Gastroesophageal sphincter (tissue), 4 donors: ENCODE measurements at regions not wholly inside any gene's neighbourhood (a gene's known extent, or its start where the extent isn't known, plus 50 kb on each side); places are given as distances from the start of the nearest gene placed in this dataset.

ENCODE experiments used
- ATAC-seq: fragments of 150-250 bp; one replicate; pipeline ENCODE4 v1.9.1; 2016; ENCODE audit warnings: mild to moderate bottlenecking, moderate library complexity
- H3K27ac ChIP-seq, 4 donors: fragments of 200-600 bp; sonication (generic) in 3 of 4; 1 replicate in 3 of 4; 2 replicates in 1 of 4; pipeline ENCODE4 v1.5.1; 2016 to 2019
- H3K27me3 ChIP-seq: fragments of 200-600 bp; sonication (generic); one replicate; pipeline ENCODE4 v1.5.1; 2019
- H3K36me3 ChIP-seq, 2 donors: fragments of 200-600 bp; sonication (generic); one replicate each; pipeline ENCODE4 v1.5.1; 2019; ENCODE audit warnings: control low read depth in 1 of 2
- H3K4me1 ChIP-seq, 3 donors: fragments of 200-600 bp; sonication (generic); 1 replicate in 2 of 3; 2 replicates in 1 of 3; pipeline ENCODE4 v1.5.1; 2016 to 2019; ENCODE audit warnings: control low read depth in 2 of 3
- H3K4me3 ChIP-seq, 2 donors: fragments of 200-600 bp; sonication (generic); one replicate each; pipeline ENCODE4 v1.5.1; 2019; ENCODE audit warnings: mild to moderate bottlenecking in 1 of 2, moderate library complexity in 1 of 2
- H3K9me3 ChIP-seq, 3 donors: fragments of 200-600 bp; sonication (generic); one replicate each; pipeline ENCODE4 v1.5.1; 2017 to 2019; ENCODE audit warnings: control low read depth in 2 of 3
- CTCF ChIP-seq, 4 experiments: fragments of 200-600 bp in 2 of 4; fragments of 450-650 bp in 2 of 4; sonication (generic) in 1 of 4; IDR thresholded peaks; one replicate each; pipeline ENCODE4 v1.5.1; 2017 to 2019; ENCODE audit warnings: antibody characterized with exemption in 4 of 4, mild to moderate bottlenecking in 2 of 4, moderate library complexity in 2 of 4
- EP300 ChIP-seq: sonication (generic); formaldehyde crosslinking; IDR thresholded peaks from one replicate; pipeline ENCODE4 v1.6.1; 2017; ENCODE audit warnings: antibody characterized with exemption, mild to moderate bottlenecking
- POLR2A ChIP-seq, 2 donors: fragments of 450-650 bp; IDR thresholded peaks; one replicate each; pipeline ENCODE4 v1.6.1; 2017; ENCODE audit warnings: antibody characterized with exemption in 2 of 2, mild to moderate bottlenecking in 2 of 2, moderate library complexity in 1 of 2
- POLR2AphosphoS5 ChIP-seq: sonication (generic); formaldehyde crosslinking; IDR thresholded peaks from one replicate; pipeline ENCODE4 v1.6.1; 2017; ENCODE audit warnings: antibody characterized with exemption
- WGBS, 2 donors: methylation state at CpG; one replicate each; pipeline ENCODE4 v1.1.5; 2018; ENCODE audit warnings: low coverage in 1 of 2; 5-methylcytosine and 5-hydroxymethylcytosine counted together

DNA sequence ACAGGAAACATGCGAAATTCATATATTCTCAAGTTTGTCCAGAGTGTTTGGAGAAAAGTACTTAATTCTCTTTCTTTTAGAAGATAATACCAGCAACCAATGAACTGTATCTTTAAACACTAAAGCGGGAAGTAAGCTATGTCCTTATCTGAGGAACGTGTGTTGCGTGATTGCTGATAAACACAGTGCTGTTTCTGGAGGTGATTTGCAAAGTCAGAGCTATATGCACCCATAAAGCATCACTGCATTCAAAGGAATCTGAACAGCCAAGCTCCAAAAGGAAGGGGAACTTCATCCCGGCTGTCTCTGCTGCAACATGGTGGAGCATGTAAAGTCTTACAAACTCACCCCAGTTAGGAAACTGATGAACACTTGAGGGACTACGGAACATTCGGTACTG, 271.7 kb upstream of the FN1 start:
- no peaks in the 10 kb centered on the region for H3K36me3 ChIP-seq
- peaks cover 14 to 58% (median 17%) of the 10 kb centered on the region in 3 donors for H3K4me1 ChIP-seq
- H3K27ac ChIP-seq, result no peak overlapping the region
- 82 to 90% methylated on average over 5 to 7 of the region's 7 CpGs for WGBS, 2 donors
- no peaks in the 10 kb centered on the region for H3K9me3 ChIP-seq
- no peaks in the 10 kb centered on the region for H3K27me3 ChIP-seq
- H3K4me3 ChIP-seq, result no peak overlapping the region
- ATAC-seq, result no peak
- TF ChIP-seq POLR2AphosphoS5, result no peak
- no peak for TF ChIP-seq EP300
- TF ChIP-seq POLR2A (IDR thresholded peaks at IDR 0.05), result no peak
- no peak for TF ChIP-seq CTCF (IDR thresholded peaks at IDR 0.05)

DNA sequence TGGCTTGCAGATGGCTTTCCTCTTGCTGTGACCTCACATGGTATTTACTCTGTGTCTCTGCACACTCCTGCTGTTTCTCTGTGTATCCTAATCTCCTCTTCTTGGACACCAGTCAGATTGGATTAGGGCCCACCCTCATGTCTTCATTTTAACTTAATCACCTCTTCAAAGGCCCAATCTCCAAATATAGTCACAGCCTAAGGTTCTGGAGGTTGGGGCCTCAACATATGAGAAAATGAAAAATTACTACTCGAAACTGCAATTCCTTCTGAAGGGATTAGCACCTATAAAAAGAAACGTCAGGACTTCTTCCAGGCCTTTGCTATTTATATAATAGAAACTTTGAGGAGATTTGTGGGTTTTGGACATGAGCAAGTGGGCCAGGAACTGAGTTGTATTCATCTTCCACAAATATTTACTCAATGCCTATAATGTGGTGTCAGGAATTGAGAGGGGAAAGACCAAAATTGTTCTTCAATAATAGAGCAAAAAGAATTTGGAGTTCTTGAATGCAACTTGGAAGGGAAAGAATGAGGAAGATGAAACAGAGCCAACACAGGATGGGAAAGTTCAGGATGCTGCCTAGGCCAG, 270.0 kb upstream of the FN1 start:
- ATAC-seq, result peak; percentile 37

GRCh38 chr2:215705281-215705680, 269.4 kb upstream of the FN1 start:
- peaks cover 6 to 43% (median 10%) of the 10 kb centered on the region in 3 donors for H3K4me1 ChIP-seq
- H3K27me3 ChIP-seq, result no peaks in the 10 kb centered on the region
- no peaks in the 10 kb centered on the region for H3K36me3 ChIP-seq
- TF ChIP-seq CTCF (IDR thresholded peaks at IDR 0.05) (no peak), EP300 (no peak), POLR2AphosphoS5 (no peak), POLR2A (IDR thresholded peaks at IDR 0.05) (no peak)
- peak overlapping the region; percentile 56 to 71 (median 64) for H3K27ac ChIP-seq
- no peak for ATAC-seq
- WGBS, 2 donors, result 81 to 94% methylated on average over 2 of the region's 2 CpGs
- H3K9me3 ChIP-seq, result no peaks in the 10 kb centered on the region
- no peak overlapping the region for H3K4me3 ChIP-seq

More for the DNA sequence above, 270.0 kb upstream of the FN1 start:
- H3K4me1 ChIP-seq, result peaks cover 5 to 43% (median 6%) of the 10 kb centered on the region in 3 donors
- 0 to 18% methylated on average over 1 to 2 of the region's 2 CpGs for WGBS, 2 donors
- H3K27ac ChIP-seq, result peak overlapping the region; percentile 56 to 71 (median 64)
- no peaks in the 10 kb centered on the region for H3K9me3 ChIP-seq
- H3K36me3 ChIP-seq, result no peaks in the 10 kb centered on the region
- TF ChIP-seq POLR2A (IDR thresholded peaks at IDR 0.05) (no peak), POLR2AphosphoS5 (no peak), CTCF (IDR thresholded peaks at IDR 0.05) (no peak), EP300 (no peak)
- H3K4me3 ChIP-seq, result no peak overlapping the region
- H3K27me3 ChIP-seq, result no peaks in the 10 kb centered on the region

DNA sequence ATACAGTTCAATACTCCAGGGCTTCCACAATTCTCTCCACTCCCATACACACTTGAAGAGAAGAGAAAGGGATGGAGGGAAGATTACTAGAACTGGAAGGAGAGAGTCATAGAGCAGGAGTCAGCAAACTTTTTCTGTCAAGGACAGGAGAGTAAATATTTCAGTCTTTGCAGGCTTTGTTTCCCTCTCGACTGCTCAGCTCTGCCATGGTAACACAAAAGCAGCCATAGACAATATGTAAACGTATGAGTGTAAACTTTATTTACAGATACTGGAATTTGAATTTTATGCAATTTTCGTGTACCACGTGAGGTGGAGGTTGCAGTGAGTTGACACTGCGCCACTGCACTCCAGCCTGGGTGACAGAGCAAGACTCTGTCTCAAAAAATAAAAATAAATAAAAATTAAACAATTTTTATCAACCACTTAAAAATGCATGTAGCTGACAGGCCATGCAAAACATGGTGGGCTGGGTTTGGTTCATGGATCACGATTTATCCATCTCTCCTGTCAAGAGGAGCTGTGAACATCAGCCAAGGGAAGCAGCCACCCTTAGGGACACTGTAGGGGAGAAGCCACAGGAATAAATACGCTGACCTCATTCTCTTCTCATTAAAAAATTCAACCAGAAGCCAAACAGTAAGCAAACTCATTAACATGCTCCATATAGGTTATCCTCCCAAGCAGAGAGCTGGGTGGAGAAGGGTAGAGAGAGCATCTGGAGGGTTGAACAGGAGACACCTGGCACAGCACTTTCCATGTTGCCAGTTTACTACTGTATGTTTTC, 266.4 kb upstream of the FN1 start:
- no peaks in the 10 kb centered on the region for H3K9me3 ChIP-seq
- no peaks in the 10 kb centered on the region for H3K36me3 ChIP-seq
- 43 to 57% methylated on average over 6 to 7 of the region's 7 CpGs for WGBS, 2 donors
- ATAC-seq, result no peak
- peak overlapping the region in 3 of 4 donors; percentile 44 to 71 (median 70) for H3K27ac ChIP-seq
- H3K27me3 ChIP-seq, result no peaks in the 10 kb centered on the region
- H3K4me3 ChIP-seq, result no peak overlapping the region
- peaks cover 6 to 37% (median 12%) of the 10 kb centered on the region in 3 donors for H3K4me1 ChIP-seq
- TF ChIP-seq POLR2AphosphoS5, result no peak
- no peak for TF ChIP-seq CTCF (IDR thresholded peaks at IDR 0.05)
- no peak for TF ChIP-seq EP300
- TF ChIP-seq POLR2A (IDR thresholded peaks at IDR 0.05), result no peak
